ENCODE measurements at regions not wholly inside any gene's neighbourhood (a gene's known extent, or its start where the extent isn't known, plus 50 kb on each side); places are given as distances from the start of the nearest gene placed in this dataset.

DNA sequence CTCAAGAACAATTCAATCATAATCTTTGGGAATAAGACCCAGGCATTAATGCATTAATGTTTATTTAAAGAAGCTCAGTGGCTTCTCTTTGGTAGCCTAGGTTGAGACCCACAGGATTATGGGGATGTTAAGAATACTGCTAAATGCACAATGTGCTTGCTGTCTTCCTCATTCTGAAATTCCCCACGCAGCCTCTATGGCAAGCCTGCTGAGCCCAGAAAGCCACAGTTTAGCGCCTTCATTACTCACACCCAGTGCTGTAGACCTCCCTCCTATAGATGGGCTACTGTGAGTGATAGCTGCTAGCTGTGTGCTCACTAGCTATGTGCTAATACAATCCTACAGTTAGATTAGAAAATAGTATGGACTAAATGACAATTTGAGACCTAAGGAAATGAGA is 90.6 kb downstream of the TNFSF13B start:
- H3K27me3 Mint-ChIP-seq = peaks cover under 1% of the 10 kb centered on the region
- H3K9ac ChIP-seq (ENCODE audit: low read length) = no peak overlapping the region
- POLR2A ChIA-PET = no interaction called here
- CTCF ChIA-PET = no interaction called here
- H3K4me1 Mint-ChIP-seq = no peaks in the 10 kb centered on the region
- ATAC-seq (ENCODE audit: low read depth) = no peak
- 80% methylated on average over 1 of the region's 2 CpGs for WGBS (ENCODE audit: insufficient coverage)
- no peak overlapping the region for H3K4me2 ChIP-seq (replicated peaks; ENCODE audit: low read depth, low read length, poor library complexity, severe bottlenecking)
- no peaks in the 10 kb centered on the region for H4K20me1 ChIP-seq (ENCODE audit: control insufficient read depth, insufficient read depth, low read length, poor library complexity, severe bottlenecking)
- no peaks in the 10 kb centered on the region for H3K27me3 ChIP-seq (replicated peaks in 1 of 4; ENCODE audit: control extremely low read depth in 1 of 4, control insufficient read depth in 3 of 4, insufficient read depth in 4 of 4, low read length in 3 of 4)
- H3K4me3 ChIP-seq (ENCODE audit: control extremely low read depth in 1 of 5, extremely low read depth in 1 of 5, insufficient read depth in 1 of 5, low read depth in 2 of 5, low read length in 4 of 5) = no peak overlapping the region
- H3K79me2 ChIP-seq (ENCODE audit: control insufficient read depth, insufficient read depth, low read length) = no peaks in the 10 kb centered on the region
- H3K4me3 Mint-ChIP-seq = no peak overlapping the region
- no peak overlapping the region for H3K27ac ChIP-seq (ENCODE audit: low read length in 2 of 2)
- no peaks in the 10 kb centered on the region for H3K9me3 Mint-ChIP-seq (ENCODE audit: insufficient read depth)
- no peak for TF ChIP-seq EZH2 (IDR thresholded peaks at IDR 0.05; ENCODE audit: borderline replicate concordance, insufficient read depth, low read depth, low read length, poor library complexity, severe bottlenecking)
- TF ChIP-seq, protein P1, sequence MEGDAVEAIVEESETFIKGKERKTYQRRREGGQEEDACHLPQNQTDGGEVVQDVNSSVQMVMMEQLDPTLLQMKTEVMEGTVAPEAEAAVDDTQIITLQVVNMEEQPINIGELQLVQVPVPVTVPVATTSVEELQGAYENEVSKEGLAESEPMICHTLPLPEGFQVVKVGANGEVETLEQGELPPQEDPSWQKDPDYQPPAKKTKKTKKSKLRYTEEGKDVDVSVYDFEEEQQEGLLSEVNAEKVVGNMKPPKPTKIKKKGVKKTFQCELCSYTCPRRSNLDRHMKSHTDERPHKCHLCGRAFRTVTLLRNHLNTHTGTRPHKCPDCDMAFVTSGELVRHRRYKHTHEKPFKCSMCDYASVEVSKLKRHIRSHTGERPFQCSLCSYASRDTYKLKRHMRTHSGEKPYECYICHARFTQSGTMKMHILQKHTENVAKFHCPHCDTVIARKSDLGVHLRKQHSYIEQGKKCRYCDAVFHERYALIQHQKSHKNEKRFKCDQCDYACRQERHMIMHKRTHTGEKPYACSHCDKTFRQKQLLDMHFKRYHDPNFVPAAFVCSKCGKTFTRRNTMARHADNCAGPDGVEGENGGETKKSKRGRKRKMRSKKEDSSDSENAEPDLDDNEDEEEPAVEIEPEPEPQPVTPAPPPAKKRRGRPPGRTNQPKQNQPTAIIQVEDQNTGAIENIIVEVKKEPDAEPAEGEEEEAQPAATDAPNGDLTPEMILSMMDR (IDR thresholded peaks at IDR 0.05) = no peak
- intact Hi-C loops (cut with micrococcal nuclease) = no loop called here
- H3K9me3 ChIP-seq (ENCODE audit: control extremely low read depth in 1 of 3, control insufficient read depth in 2 of 3, insufficient read depth in 1 of 3, low read length in 2 of 3) = no peaks in the 10 kb centered on the region
- no peak for DNase-seq
- no peaks in the 10 kb centered on the region for H3K4me1 ChIP-seq (ENCODE audit: control insufficient read depth in 2 of 2, insufficient read depth in 2 of 2, low read length in 2 of 2)
- no peak overlapping the region for H3K27ac Mint-ChIP-seq
- H3K36me3 ChIP-seq (replicated peaks in 1 of 2; ENCODE audit: control extremely low read depth in 1 of 2, control insufficient read depth in 1 of 2, extremely low read depth in 1 of 2, insufficient read depth in 2 of 2, low read length in 1 of 2) = no peaks in the 10 kb centered on the region
- H2AFZ ChIP-seq (ENCODE audit: insufficient read depth, low read depth, low read length, poor library complexity, severe bottlenecking) = no peak overlapping the region

DNA sequence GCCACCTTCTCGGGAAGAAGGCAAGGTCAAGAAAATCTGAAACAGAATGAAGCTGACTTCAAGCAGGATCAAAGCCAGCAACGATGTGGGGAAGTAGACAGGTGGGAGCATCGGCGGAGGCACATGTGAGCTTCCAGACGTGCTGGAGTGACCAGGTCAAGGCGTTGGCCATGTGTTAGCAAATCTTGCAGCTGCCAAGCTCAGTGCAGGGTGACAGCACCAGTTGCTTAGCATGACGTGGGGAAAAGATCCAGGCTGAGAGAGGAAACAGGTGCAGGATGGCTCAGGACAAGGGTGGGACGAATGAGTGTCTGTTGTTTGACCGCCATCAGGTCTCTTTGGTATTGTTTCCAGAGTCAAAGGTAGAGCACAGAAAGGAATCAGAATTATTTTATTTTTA is 92.3 kb downstream of the TNFSF13B start:
- TF ChIP-seq, protein P1 (IDR thresholded peaks at IDR 0.05) = no peak
- TF ChIP-seq EZH2 (IDR thresholded peaks at IDR 0.05; ENCODE audit: borderline replicate concordance, insufficient read depth, low read depth, low read length, poor library complexity, severe bottlenecking) = no peak
- H3K27me3 Mint-ChIP-seq = no peaks in the 10 kb centered on the region
- Histone ChIP-seq H3K36me3 (replicated peaks in 1 of 2; ENCODE audit: control extremely low read depth in 1 of 2, control insufficient read depth in 1 of 2, extremely low read depth in 1 of 2, insufficient read depth in 2 of 2, low read length in 1 of 2) (no peaks in the 10 kb centered on the region), H3K9me3 (ENCODE audit: control extremely low read depth in 1 of 3, control insufficient read depth in 2 of 3, insufficient read depth in 1 of 3, low read length in 2 of 3) (no peaks in the 10 kb centered on the region), H4K20me1 (ENCODE audit: control insufficient read depth, insufficient read depth, low read length, poor library complexity, severe bottlenecking) (no peaks in the 10 kb centered on the region), H3K4me2 (replicated peaks; ENCODE audit: low read depth, low read length, poor library complexity, severe bottlenecking) (no peak overlapping the region), H3K27ac (ENCODE audit: low read length in 2 of 2) (no peak overlapping the region), H2AFZ (ENCODE audit: insufficient read depth, low read depth, low read length, poor library complexity, severe bottlenecking) (no peak overlapping the region), H3K79me2 (ENCODE audit: control insufficient read depth, insufficient read depth, low read length) (no peaks in the 10 kb centered on the region), H3K4me1 (ENCODE audit: control insufficient read depth in 2 of 2, insufficient read depth in 2 of 2, low read length in 2 of 2) (no peaks in the 10 kb centered on the region), H3K9ac (ENCODE audit: low read length) (no peak overlapping the region), H3K4me3 (ENCODE audit: control extremely low read depth in 1 of 5, extremely low read depth in 1 of 5, insufficient read depth in 1 of 5, low read depth in 2 of 5, low read length in 4 of 5) (no peak overlapping the region), H3K27me3 (replicated peaks in 1 of 4; ENCODE audit: control extremely low read depth in 1 of 4, control insufficient read depth in 3 of 4, insufficient read depth in 4 of 4, low read length in 3 of 4) (no peaks in the 10 kb centered on the region)
- DNase-seq = no peak
- no peak overlapping the region for H3K4me3 Mint-ChIP-seq
- no peak for ATAC-seq (ENCODE audit: low read depth)
- 84% methylated on average over 7 of the region's 9 CpGs for WGBS (ENCODE audit: insufficient coverage)
- no peaks in the 10 kb centered on the region for H3K9me3 Mint-ChIP-seq (ENCODE audit: insufficient read depth)
- intact Hi-C loops (cut with micrococcal nuclease) = no loop called here
- H3K4me1 Mint-ChIP-seq = no peaks in the 10 kb centered on the region
- ChIA-PET POLR2A (no interaction called here), CTCF (no interaction called here)
- no peak overlapping the region for H3K27ac Mint-ChIP-seq
